ENCODE measurements at regions not wholly inside any gene's neighbourhood (a gene's known extent, or its start where the extent isn't known, plus 50 kb on each side); places are given as distances from the start of the nearest gene placed in this dataset.

GRCh38 chr2:235347691-235348090 is 146.2 kb upstream of the AGAP1 start:
- DNase-seq (ENCODE audit: low read depth in 2 of 2, low spot score in 1 of 2): no peak

DNA sequence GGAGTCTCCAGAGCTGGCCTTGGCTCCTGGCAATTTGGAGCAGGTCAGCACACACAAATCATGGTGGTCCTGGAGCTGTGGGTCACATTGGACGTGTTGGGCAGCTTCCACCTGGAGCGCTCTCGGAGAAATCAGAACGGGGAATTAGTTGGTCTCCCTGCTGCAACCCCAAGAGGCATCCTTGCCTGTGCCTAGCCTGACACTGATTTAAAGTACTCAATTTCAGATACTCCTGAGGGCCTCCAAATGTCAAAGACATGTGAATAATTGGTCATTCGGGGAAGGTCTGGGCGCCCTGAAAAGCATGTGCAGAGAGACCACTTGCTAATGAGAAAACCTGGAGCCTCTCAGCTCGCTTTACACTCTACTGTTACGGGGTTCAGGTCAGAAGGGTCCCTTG is 145.5 kb upstream of the AGAP1 start:
- no peak for DNase-seq (ENCODE audit: low read depth in 2 of 2, low spot score in 1 of 2)

- DNase-seq (ENCODE audit: low read depth in 2 of 2, low spot score in 1 of 2): no peak
These were observed 143.6 kb upstream of the AGAP1 start for GRCh38 chr2:235350234-235350633.

DNA sequence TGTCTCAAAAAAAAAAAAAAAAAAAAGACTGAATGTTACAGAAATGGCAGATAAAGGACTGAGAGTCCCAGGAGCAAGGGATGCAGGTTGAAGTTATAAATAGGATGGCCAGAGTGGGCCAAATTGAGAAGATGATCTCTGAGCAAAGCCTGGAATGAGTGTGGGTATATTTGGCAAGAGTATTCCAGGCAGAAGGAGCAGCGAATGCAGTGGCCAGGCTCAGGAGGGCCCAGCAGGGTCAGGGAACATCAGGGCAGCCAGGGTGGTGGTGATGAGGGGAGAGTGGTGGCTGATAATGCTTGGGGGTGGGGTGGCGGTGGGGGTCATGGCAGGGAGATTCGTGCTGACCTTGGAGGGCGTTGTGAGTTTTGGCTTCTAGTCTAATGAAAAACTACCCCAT is 141.3 kb upstream of the AGAP1 start:
- DNase-seq (ENCODE audit: low read depth in 2 of 2, low spot score in 1 of 2): no peak

DNA sequence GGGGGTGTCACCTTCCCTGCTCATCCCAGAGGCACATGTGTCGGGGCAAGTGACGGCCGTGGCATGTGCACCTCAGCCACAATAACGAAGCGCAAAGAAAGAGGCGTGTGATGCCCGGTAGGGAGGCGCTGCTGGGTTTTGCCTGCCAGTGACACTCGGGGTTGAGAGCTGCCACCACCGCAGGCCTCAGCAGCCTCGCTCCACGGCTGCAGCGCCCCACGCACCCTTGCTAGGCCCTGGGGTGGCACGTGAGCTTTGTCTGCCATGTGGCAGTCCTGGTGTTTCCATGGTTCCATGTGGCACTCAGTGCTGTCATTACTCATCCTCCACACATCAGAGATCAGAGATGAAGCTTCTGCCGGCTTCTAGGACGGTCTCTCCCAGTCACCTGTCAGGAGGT is 136.0 kb upstream of the AGAP1 start:
- DNase-seq (ENCODE audit: low read depth in 2 of 2, low spot score in 1 of 2): no peak

GRCh38 chr2:235358981-235359471 is 134.8 kb upstream of the AGAP1 start:
- no peak for DNase-seq (ENCODE audit: low read depth in 2 of 2, low spot score in 1 of 2)

DNA sequence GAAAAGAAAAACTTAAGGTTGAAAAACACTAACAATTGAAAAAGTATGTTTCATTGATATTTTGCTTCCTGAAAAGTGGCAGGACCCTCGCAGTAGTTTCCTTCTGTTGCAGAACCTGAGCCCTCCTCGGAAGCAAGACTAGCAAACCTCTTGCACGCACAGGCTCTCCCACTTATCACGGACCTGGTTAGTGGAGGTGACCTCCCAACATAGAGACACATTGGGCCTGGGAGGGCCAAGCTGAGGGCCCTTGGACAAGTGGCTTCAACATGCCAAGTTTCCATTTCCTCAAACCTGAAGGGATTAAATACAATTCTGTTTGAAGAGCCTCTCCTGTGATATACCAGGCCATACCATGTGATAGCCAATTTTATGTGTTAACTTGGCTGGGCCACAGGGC is 133.4 kb upstream of the AGAP1 start:
- no peak for DNase-seq (ENCODE audit: low read depth in 2 of 2, low spot score in 1 of 2)

DNA sequence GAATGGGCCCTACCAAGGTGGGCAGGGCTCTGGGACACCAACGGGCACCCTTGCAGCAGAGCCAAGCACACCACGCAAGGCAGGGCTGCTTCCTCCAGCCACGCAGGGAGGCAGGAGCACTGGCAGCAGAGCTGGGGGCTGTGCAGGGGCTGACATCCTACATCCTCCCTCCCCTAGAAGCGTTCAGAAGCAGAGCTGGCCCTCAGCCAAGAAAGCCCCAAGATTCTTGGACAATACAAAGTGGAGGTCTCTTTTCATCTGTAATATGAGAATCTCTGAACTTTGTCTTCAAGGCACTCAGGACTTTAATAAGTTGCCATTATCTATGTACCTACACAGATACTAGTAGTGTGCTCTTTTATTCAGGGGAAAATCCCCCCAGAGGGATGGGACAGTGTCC is 128.1 kb upstream of the AGAP1 start:
- no peak for DNase-seq (ENCODE audit: low read depth in 2 of 2, low spot score in 1 of 2)

- DNase-seq (ENCODE audit: low read depth in 2 of 2, low spot score in 1 of 2): no peak
These were observed 127.5 kb upstream of the AGAP1 start for GRCh38 chr2:235366390-235366789.

DNA sequence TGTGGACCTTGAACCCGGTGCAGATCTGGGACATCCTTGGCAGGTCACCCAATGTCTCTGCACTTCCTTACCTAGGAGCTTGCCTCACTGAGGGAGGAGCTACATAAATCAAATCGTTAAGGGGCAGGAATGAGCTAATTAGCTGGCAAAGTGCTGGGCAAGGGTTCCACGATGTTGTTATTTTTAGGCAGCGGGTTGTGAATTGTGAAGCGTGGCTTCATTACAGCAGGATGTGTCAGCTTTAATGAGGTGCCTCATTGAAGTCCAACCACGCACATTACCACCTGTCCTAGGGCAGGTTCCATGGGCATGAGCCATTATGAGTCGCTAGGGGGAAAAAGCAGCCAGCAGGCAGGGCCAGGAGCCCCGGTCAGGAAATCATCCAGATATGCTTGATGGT is 127.0 kb upstream of the AGAP1 start:
- DNase-seq (ENCODE audit: low read depth in 2 of 2, low spot score in 1 of 2): no peak

GRCh38 chr2:235371018-235371417 is 122.8 kb upstream of the AGAP1 start:
- no peak for DNase-seq (ENCODE audit: low read depth in 2 of 2, low spot score in 1 of 2)

DNA sequence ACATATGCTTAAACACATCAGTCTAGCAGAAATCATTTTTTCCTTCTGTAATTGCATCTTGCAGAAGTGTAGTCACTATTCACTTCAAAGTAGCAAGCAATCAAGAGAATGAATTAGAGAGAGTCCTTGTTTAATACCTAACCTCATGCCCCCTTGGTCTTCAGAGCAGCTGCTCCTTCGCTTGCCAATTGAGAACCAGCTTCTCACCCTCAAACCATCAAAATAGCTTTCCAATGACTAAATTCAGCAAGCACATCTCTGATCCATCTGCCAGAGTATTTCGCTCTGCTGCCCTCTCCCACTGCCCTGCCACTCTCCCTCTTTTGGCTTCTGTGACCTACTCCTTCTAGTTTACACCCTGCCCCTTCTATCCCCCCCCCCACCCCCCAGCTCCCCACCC is 120.7 kb upstream of the AGAP1 start:
- no peak for DNase-seq (ENCODE audit: low read depth in 2 of 2, low spot score in 1 of 2)

- DNase-seq (ENCODE audit: low read depth in 2 of 2, low spot score in 1 of 2): no peak
These were observed 116.7 kb upstream of the AGAP1 start for GRCh38 chr2:235377176-235377575.

DNA sequence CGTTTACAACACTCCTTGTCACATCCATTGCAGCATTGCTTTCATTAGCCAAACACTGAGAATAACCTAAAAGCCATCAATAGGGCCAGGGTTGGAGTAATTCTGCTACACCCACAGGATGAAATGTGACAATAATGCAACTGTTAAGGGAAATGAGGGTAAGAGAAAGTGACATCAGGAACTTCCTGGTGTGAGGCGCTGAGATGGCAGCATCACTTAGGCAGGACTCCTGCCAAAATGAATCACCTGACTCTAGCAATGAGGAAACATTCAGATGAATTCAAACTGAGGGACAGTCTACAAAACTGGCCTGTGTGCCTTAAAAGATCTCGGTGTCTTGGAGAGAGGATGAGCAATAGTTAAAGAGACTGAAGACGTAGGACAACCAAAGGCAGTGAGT is 115.6 kb upstream of the AGAP1 start:
- no peak for DNase-seq (ENCODE audit: low read depth in 2 of 2, low spot score in 1 of 2)

DNA sequence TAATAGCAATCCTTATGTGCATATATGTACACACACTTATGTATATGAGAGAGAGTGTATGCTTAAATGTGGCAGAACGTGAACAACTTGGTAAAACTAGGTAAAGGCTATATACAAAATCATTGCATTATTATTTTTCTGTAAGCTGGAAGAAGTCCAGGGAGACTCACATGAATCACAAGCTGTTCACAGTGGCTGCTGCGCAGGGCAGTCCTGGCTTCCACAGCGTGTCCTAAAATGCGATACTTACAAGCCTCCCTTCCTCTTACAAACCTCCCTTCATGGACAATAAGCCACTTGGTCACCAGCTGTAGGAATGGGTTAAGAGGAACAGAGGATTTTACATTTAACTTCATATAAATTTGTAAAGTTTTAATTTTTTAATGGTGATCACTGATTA is 114.9 kb upstream of the AGAP1 start:
- DNase-seq (ENCODE audit: low read depth in 2 of 2, low spot score in 1 of 2): no peak

DNA sequence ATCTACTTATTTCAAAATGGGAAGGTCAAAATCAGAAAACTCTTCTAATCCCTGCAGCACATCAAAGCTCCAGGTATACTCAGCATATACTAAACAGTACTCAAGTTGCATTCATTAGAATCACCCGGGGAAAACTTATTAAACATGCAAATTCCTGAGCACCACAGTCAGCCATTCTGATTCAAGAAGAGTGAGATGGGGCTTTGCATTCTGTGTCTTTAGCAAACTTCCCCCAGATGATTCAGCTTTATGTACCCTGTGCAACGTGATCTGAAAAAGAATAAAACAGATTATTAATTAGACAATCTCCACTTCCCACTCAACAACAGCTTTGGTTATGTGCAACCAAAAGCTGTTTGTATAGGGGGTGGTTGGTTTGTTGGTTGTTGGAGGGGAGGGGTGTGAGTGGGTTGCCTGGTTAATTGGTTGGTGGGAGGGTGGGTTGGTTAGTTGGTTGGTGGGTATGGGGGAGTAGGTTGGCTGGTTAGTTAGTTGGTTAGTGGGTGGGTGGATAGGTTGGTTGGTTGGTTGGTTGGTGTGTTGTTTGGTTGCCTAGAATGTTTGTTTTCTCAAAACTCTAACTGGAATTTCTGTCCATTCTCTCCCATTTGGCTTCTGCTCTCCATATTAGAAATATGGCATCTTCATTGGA is 112.5 kb upstream of the AGAP1 start:
- DNase-seq (ENCODE audit: low read depth in 2 of 2, low spot score in 1 of 2): no peak

GRCh38 chr2:235382179-235382578 is 111.7 kb upstream of the AGAP1 start:
- no peak for DNase-seq (ENCODE audit: low read depth in 2 of 2, low spot score in 1 of 2)

- no peak for DNase-seq (ENCODE audit: low read depth in 2 of 2, low spot score in 1 of 2)
These were observed 111.2 kb upstream of the AGAP1 start for GRCh38 chr2:235382601-235383000.

DNA sequence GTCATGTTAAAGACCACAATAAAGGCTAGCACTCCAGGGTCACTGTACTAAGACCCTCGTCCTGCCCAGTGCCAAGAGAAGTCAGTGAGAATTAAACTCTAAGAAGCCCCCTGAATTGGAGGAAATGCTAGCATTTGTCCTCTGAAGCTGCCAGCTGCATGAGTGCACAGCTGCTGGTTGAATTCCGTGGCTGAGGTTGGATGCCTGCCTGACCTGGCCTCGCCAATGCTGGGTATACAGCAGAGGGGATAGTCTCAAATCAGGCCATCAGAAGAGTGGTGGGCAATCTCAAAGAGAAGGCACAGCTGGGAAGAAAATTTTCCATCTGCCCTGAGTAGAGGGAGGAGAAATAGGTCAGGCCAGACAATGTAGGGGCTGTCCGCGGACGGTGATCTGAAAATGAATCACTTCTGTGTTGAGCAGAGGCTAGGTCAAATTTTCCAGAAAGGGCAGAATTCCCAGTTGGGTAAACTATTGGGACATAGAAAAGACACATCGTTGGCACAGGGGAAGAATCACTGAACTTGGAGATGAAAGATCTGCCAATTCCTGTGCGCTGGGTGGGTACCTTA is 110.5 kb upstream of the AGAP1 start:
- no peak for DNase-seq (ENCODE audit: low read depth in 2 of 2, low spot score in 1 of 2)

- DNase-seq (ENCODE audit: low read depth in 2 of 2, low spot score in 1 of 2): no peak
These were observed 109.2 kb upstream of the AGAP1 start for GRCh38 chr2:235384624-235385023.

DNA sequence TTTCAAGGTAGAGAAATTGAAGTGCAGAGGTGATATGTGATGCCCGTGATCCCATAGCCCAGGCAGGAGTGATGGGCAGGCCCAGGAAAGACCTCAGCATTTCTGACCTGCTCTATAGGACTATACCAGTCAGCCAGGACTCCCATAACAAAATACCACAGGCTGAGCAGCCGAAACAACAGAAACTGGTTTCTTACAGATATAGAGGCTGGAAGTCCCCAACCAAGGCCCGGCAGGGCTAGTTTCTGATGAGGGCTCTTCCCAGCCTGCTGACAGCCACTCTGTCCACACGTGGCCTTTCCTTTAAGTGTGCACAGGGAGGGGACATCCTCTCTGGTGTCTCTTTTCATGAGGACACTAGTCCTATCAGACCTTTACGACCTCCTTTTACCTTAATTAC is 104.2 kb upstream of the AGAP1 start:
- no peak for DNase-seq (ENCODE audit: low read depth in 2 of 2, low spot score in 1 of 2)

GRCh38 chr2:235390108-235390815 is 103.6 kb upstream of the AGAP1 start:
- DNase-seq (ENCODE audit: low read depth in 2 of 2, low spot score in 1 of 2): no peak

DNA sequence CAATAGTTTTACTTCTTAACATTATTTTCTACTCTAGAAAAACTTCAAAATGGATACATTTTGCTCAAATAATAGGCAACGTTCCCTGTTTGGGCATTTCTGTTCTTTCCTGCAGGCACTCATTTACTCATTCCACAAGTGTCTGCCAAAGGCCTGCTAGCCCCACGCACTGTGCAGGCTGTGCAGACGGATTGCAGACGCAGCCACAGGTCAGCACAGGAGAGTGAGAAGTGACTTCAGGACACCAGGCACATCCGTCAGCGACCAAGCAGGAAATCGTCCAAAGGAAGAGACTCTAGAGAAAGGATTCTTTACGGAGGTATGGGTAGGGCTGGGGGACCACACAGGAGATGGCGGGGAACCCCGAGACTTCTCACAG is 103.0 kb upstream of the AGAP1 start:
- DNase-seq (ENCODE audit: low read depth in 2 of 2, low spot score in 1 of 2): no peak
